Stomach (tissue), 4 donors: ENCODE measurements at regions not wholly inside any gene's neighbourhood (a gene's known extent, or its start where the extent isn't known, plus 50 kb on each side); places are given as distances from the start of the nearest gene placed in this dataset.

Source experiments
- CTCF ChIP-seq, 7 experiments: fragments of 450-650 bp in 4 of 7; fragments of 200-600 bp in 3 of 7; sonication (generic) in 3 of 7; IDR thresholded peaks; one replicate each; pipeline ENCODE4 v1.5.1; 2016 to 2019; ENCODE audit warnings: antibody characterized with exemption in 7 of 7, control low read depth in 2 of 7, mild to moderate bottlenecking in 1 of 7
- EP300 ChIP-seq: sonication (generic); formaldehyde crosslinking; IDR thresholded peaks from one replicate; pipeline ENCODE4 v1.6.1; 2017; ENCODE audit warnings: antibody characterized with exemption
- POLR2A ChIP-seq, 4 donors: fragments of 450-650 bp; IDR thresholded peaks; one replicate each; pipeline ENCODE4 v1.6.1; 2016; ENCODE audit warnings: antibody characterized with exemption in 4 of 4, control low read depth in 2 of 4, mild to moderate bottlenecking in 1 of 4, moderate library complexity in 1 of 4
- POLR2AphosphoS5 ChIP-seq, 3 donors: sonication (generic); formaldehyde crosslinking; IDR thresholded peaks; one replicate each; pipeline ENCODE4 v1.6.1; 2016; ENCODE audit warnings: antibody characterized with exemption in 3 of 3

DNA sequence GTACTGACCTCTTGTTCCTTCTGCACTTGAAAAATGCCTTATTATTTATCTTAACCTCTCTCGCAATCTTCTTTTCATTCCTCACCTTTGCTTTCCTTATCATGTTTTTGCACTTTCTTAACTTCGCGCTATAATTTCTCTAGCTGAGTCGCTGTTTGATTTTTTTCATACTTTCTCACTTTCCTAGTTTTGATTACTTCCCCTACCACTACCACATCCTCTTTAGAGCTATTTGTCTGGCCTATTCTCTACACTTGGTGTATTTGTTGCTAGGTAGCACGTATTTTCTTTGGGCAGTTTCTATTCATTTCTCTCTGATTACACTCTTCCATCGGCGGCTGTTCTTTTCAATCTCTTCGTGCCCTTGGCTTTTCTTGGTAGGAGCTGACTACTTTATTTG, 611.8 kb downstream of the BNC2 start:
- TF ChIP-seq CTCF (IDR thresholded peaks at IDR 0.05) (no peak), POLR2A (IDR thresholded peaks at IDR 0.05) (no peak), POLR2AphosphoS5 (IDR thresholded peaks at IDR 0.05) (no peak), EP300 (no peak)
